Fibroblast of lung (primary cell): ENCODE measurements at regions not wholly inside any gene's neighbourhood (a gene's known extent, or its start where the extent isn't known, plus 50 kb on each side); places are given as distances from the start of the nearest gene placed in this dataset.

Experiments
- CTCF ChIP-seq, 2 donors: IDR thresholded peaks in 1 of 2; conservative IDR thresholded peaks in 1 of 2; 1 replicate in 1 of 2; 2 replicates in 1 of 2; pipeline ENCODE4 v1.5.1; 2011 to 2012; ENCODE audit warnings: low read length in 2 of 2, control low read depth in 1 of 2, inconsistent platforms in 1 of 2, low read depth in 1 of 2, mild to moderate bottlenecking in 1 of 2
- EZH2 ChIP-seq: IDR thresholded peaks from 2 replicates; pipeline ENCODE4 v1.5.1; 2012; ENCODE audit warnings: low read length, control low read depth, mild to moderate bottlenecking; ENCODE audit errors: missing control alignments

GRCh38 chr21:15654171-15654570, 75.6 kb upstream of the USP25 start:
- TF ChIP-seq CTCF (conservative IDR thresholded peaks at IDR 0.05 in 1 of 2, IDR thresholded peaks at IDR 0.05 in 1 of 2; ENCODE audit: low read depth in 1 of 2, low read length in 2 of 2), result no peak
- no peak for TF ChIP-seq EZH2
